GM18867 (cell line): ENCODE measurements at regions not wholly inside any gene's neighbourhood (a gene's known extent, or its start where the extent isn't known, plus 50 kb on each side); places are given as distances from the start of the nearest gene placed in this dataset.

Experiments
- ATAC-seq: cut with Tn5 transposase; IDR thresholded peaks from one replicate; pipeline ENCODE4 v1.9.1; 2021; ENCODE audit warnings: mild to moderate bottlenecking, moderate library complexity; ENCODE audit not compliant: unreplicated experiment

GRCh38 chr9:18333157-18333556 lies 140.8 kb upstream of the ADAMTSL1 start:
- ATAC-seq: no peak

- no peak for ATAC-seq
Measured at GRCh38 chr9:18335825-18336224, 138.1 kb upstream of the ADAMTSL1 start.

GRCh38 chr9:18338042-18338441 lies 135.9 kb upstream of the ADAMTSL1 start:
- no peak for ATAC-seq

GRCh38 chr9:18343784-18344183 lies 130.2 kb upstream of the ADAMTSL1 start:
- no peak for ATAC-seq

- no peak for ATAC-seq
Measured at GRCh38 chr9:18346745-18347144, 127.2 kb upstream of the ADAMTSL1 start.

- ATAC-seq: no peak
Measured at GRCh38 chr9:18347386-18348082, 126.4 kb upstream of the ADAMTSL1 start.

GRCh38 chr9:18348083-18348475 lies 125.9 kb upstream of the ADAMTSL1 start:
- ATAC-seq: no peak

- ATAC-seq: no peak
Measured at GRCh38 chr9:18349530-18349929, 124.4 kb upstream of the ADAMTSL1 start.

- ATAC-seq: no peak
Measured at GRCh38 chr9:18350036-18350435, 123.9 kb upstream of the ADAMTSL1 start.

- ATAC-seq: no peak
Measured at GRCh38 chr9:18350995-18351595, 122.9 kb upstream of the ADAMTSL1 start.

GRCh38 chr9:18352711-18353110 lies 121.2 kb upstream of the ADAMTSL1 start:
- ATAC-seq: no peak

- ATAC-seq: no peak
Measured at GRCh38 chr9:18353473-18353872, 120.5 kb upstream of the ADAMTSL1 start.

- no peak for ATAC-seq
Measured at GRCh38 chr9:18357321-18357720, 116.6 kb upstream of the ADAMTSL1 start.

GRCh38 chr9:18358325-18358724 lies 115.6 kb upstream of the ADAMTSL1 start:
- ATAC-seq: no peak

GRCh38 chr9:18359335-18359734 lies 114.6 kb upstream of the ADAMTSL1 start:
- ATAC-seq: no peak

- no peak for ATAC-seq
Measured at GRCh38 chr9:18360005-18360404, 113.9 kb upstream of the ADAMTSL1 start.

GRCh38 chr9:18361646-18362045 lies 112.3 kb upstream of the ADAMTSL1 start:
- no peak for ATAC-seq

GRCh38 chr9:18362166-18362565 lies 111.8 kb upstream of the ADAMTSL1 start:
- ATAC-seq: no peak

- ATAC-seq: no peak
Measured at GRCh38 chr9:18362901-18363685, 110.9 kb upstream of the ADAMTSL1 start.

- no peak for ATAC-seq
Measured at GRCh38 chr9:18365651-18366050, 108.3 kb upstream of the ADAMTSL1 start.

GRCh38 chr9:18366184-18366583 lies 107.8 kb upstream of the ADAMTSL1 start:
- ATAC-seq: no peak

- no peak for ATAC-seq
Measured at GRCh38 chr9:18368206-18368605, 105.7 kb upstream of the ADAMTSL1 start.
